ENCODE measurements at regions not wholly inside any gene's neighbourhood (a gene's known extent, or its start where the extent isn't known, plus 50 kb on each side); places are given as distances from the start of the nearest gene placed in this dataset.
"Not testable (repeated sequence)": the region's sequence is repeated elsewhere in the genome, so short reads cannot be mapped to it uniquely, and the experiment has no call there.

GRCh38 chr21:27885296-27885711 lies 918.4 kb upstream of the ADAMTS5 start:
- no peak for DNase-seq (ENCODE audit: extremely low spot score in 2 of 2)
- no peaks in the 10 kb centered on the region for H3K36me3 ChIP-seq
- no peaks in the 10 kb centered on the region for H3K27me3 ChIP-seq
- H3K4me1 ChIP-seq: no peaks in the 10 kb centered on the region
- intact Hi-C loops (cut with DNase I): no loop called here
- no peak overlapping the region for H3K27ac ChIP-seq
- TF ChIP-seq POLR2A (IDR thresholded peaks at IDR 0.05) (no peak), POLR2AphosphoS5 (IDR thresholded peaks at IDR 0.05; ENCODE audit: insufficient read depth in 1 of 2, low read depth in 1 of 2) (no peak), CTCF (IDR thresholded peaks at IDR 0.05) (no peak)
- no peak overlapping the region for H3K4me3 ChIP-seq
- H3K9me3 ChIP-seq: no peaks in the 10 kb centered on the region

- intact Hi-C loops (cut with DNase I); H3K4me3 ChIP-seq; H3K36me3 ChIP-seq; H3K4me1 ChIP-seq; H3K9me3 ChIP-seq; H3K27me3 ChIP-seq; DNase-seq (ENCODE audit: extremely low spot score in 2 of 2); H3K27ac ChIP-seq: not testable (repeated sequence)
Observed at GRCh38 chr21:27881331-27881730, 914.4 kb upstream of the ADAMTS5 start.

- H3K4me1 ChIP-seq; DNase-seq (ENCODE audit: extremely low spot score in 2 of 2); intact Hi-C loops (cut with DNase I); H3K4me3 ChIP-seq; H3K9me3 ChIP-seq; H3K27ac ChIP-seq; H3K27me3 ChIP-seq; H3K36me3 ChIP-seq: not testable (repeated sequence)
Observed at GRCh38 chr21:27872411-27872810, 905.5 kb upstream of the ADAMTS5 start.

- intact Hi-C loops (cut with DNase I); H3K4me1 ChIP-seq; H3K27ac ChIP-seq; H3K27me3 ChIP-seq; H3K9me3 ChIP-seq; DNase-seq (ENCODE audit: extremely low spot score in 2 of 2); H3K36me3 ChIP-seq; H3K4me3 ChIP-seq: not testable (repeated sequence)
Observed at GRCh38 chr21:27870755-27871154, 903.9 kb upstream of the ADAMTS5 start.

GRCh38 chr21:27860314-27860955 lies 893.5 kb upstream of the ADAMTS5 start:
- H3K27ac ChIP-seq; H3K4me3 ChIP-seq; H3K4me1 ChIP-seq; H3K27me3 ChIP-seq; H3K9me3 ChIP-seq; H3K36me3 ChIP-seq; DNase-seq (ENCODE audit: extremely low spot score in 2 of 2); intact Hi-C loops (cut with DNase I): not testable (repeated sequence)

GRCh38 chr21:27858053-27858825 lies 891.4 kb upstream of the ADAMTS5 start:
- DNase-seq (ENCODE audit: extremely low spot score in 2 of 2); intact Hi-C loops (cut with DNase I); H3K27ac ChIP-seq; H3K4me1 ChIP-seq; H3K27me3 ChIP-seq; H3K36me3 ChIP-seq; H3K4me3 ChIP-seq; H3K9me3 ChIP-seq: not testable (repeated sequence)

- H3K27ac ChIP-seq, H3K4me3 ChIP-seq: not testable (repeated sequence)
Observed at GRCh38 chr21:27856988-27857387, 890.1 kb upstream of the ADAMTS5 start.

GRCh38 chr21:27841084-27841672 lies 874.3 kb upstream of the ADAMTS5 start:
- TF ChIP-seq POLR2AphosphoS5 (IDR thresholded peaks at IDR 0.05; ENCODE audit: insufficient read depth in 1 of 2, low read depth in 1 of 2): no peak
- TF ChIP-seq POLR2A (IDR thresholded peaks at IDR 0.05): no peak
- no peak for TF ChIP-seq CTCF (IDR thresholded peaks at IDR 0.05)
- no peaks in the 10 kb centered on the region for H3K4me1 ChIP-seq
- no peak for DNase-seq (ENCODE audit: extremely low spot score in 2 of 2)
- no peaks in the 10 kb centered on the region for H3K9me3 ChIP-seq
- intact Hi-C loops (cut with DNase I): no loop called here
- no peak overlapping the region for H3K27ac ChIP-seq
- no peak overlapping the region for H3K4me3 ChIP-seq
- no peaks in the 10 kb centered on the region for H3K27me3 ChIP-seq
- H3K36me3 ChIP-seq: no peaks in the 10 kb centered on the region

More at GRCh38 chr21:27856988-27857387, 890.1 kb upstream of the ADAMTS5 start:
- H3K27me3 ChIP-seq; DNase-seq (ENCODE audit: extremely low spot score in 2 of 2); H3K4me1 ChIP-seq; H3K9me3 ChIP-seq; H3K36me3 ChIP-seq; intact Hi-C loops (cut with DNase I): not testable (repeated sequence)

All from vagina (tissue), 2 donors.